Sigmoid colon (tissue), 4 donors: ENCODE measurements at regions not wholly inside any gene's neighbourhood (a gene's known extent, or its start where the extent isn't known, plus 50 kb on each side); places are given as distances from the start of the nearest gene placed in this dataset.

ENCODE experiments used
- EP300 ChIP-seq, 4 donors: sonication (generic); formaldehyde crosslinking; IDR thresholded peaks; one replicate each; pipeline ENCODE4 v1.6.1; 2017; ENCODE audit warnings: antibody characterized with exemption in 4 of 4
- POLR2A ChIP-seq, 2 donors: fragments of 450-650 bp; IDR thresholded peaks; one replicate each; pipeline ENCODE4 v1.6.1; 2016; ENCODE audit warnings: antibody characterized with exemption in 2 of 2, mild to moderate bottlenecking in 2 of 2, moderate library complexity in 2 of 2
- POLR2AphosphoS5 ChIP-seq, 4 donors: sonication (generic); formaldehyde crosslinking; IDR thresholded peaks; one replicate each; pipeline ENCODE4 v1.6.1; 2017; ENCODE audit warnings: antibody characterized with exemption in 4 of 4
- TF ChIP-seq, protein P1 (sequence below), 4 experiments: fragments of 450-650 bp in 3 of 4; fragments of 200-600 bp in 1 of 4; IDR thresholded peaks; one replicate each; pipeline ENCODE4 v1.5.1; 2016 to 2019; ENCODE audit warnings: antibody characterized with exemption in 4 of 4, mild to moderate bottlenecking in 3 of 4, moderate library complexity in 2 of 4

DNA sequence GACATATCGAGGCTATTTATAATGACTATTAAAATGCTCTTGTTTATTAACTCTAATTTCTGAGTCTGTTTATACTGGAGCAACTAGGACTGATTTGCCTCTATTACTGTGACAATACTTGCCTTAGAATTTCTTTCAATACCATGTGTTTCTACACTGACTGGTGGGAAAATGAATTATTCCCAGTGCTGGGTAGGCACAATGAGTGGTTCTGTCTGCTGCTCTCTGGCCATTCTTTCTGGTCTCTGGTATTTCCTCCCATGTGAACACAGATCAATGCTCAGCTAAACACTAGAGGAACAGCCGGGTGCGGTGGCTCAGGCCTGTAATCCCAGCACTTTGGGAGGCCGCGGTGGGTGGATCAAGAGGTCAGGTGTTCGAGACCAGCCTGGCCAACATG, 390.5 kb downstream of the PRDM2 start:
- TF ChIP-seq EP300 (IDR thresholded peaks at IDR 0.05) (no peak), POLR2AphosphoS5 (IDR thresholded peaks at IDR 0.05) (no peak), POLR2A (IDR thresholded peaks at IDR 0.05) (no peak)
- TF ChIP-seq, protein P1, sequence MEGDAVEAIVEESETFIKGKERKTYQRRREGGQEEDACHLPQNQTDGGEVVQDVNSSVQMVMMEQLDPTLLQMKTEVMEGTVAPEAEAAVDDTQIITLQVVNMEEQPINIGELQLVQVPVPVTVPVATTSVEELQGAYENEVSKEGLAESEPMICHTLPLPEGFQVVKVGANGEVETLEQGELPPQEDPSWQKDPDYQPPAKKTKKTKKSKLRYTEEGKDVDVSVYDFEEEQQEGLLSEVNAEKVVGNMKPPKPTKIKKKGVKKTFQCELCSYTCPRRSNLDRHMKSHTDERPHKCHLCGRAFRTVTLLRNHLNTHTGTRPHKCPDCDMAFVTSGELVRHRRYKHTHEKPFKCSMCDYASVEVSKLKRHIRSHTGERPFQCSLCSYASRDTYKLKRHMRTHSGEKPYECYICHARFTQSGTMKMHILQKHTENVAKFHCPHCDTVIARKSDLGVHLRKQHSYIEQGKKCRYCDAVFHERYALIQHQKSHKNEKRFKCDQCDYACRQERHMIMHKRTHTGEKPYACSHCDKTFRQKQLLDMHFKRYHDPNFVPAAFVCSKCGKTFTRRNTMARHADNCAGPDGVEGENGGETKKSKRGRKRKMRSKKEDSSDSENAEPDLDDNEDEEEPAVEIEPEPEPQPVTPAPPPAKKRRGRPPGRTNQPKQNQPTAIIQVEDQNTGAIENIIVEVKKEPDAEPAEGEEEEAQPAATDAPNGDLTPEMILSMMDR (IDR thresholded peaks at IDR 0.05) = no peak
